ENCODE measurements at regions not wholly inside any gene's neighbourhood (a gene's known extent, or its start where the extent isn't known, plus 50 kb on each side); places are given as distances from the start of the nearest gene placed in this dataset.

- no peak overlapping the region for H3K4me2 ChIP-seq (ENCODE audit: unreplicated experiment)
- H3K9me2 ChIP-seq (ENCODE audit: insufficient read depth) = no peaks in the 10 kb centered on the region
- no peak for TF ChIP-seq EZH2phosphoT487 (IDR thresholded peaks at IDR 0.05; ENCODE audit: insufficient read depth, low read depth)
- TF ChIP-seq EZH2 (IDR thresholded peaks at IDR 0.05; ENCODE audit: insufficient read depth, poor library complexity, severe bottlenecking) = no peak
- in situ Hi-C loops (cut with MboI) = no loop called here
- no peak overlapping the region for H3K9ac ChIP-seq
- no peaks in the 10 kb centered on the region for H3K36me3 ChIP-seq (ENCODE audit: low read depth)
- H3F3A ChIP-seq (ENCODE audit: insufficient read depth) = no peaks in the 10 kb centered on the region
- DNase-seq = no peak
- H3K79me2 ChIP-seq (ENCODE audit: insufficient read depth) = no peaks in the 10 kb centered on the region
- no peaks in the 10 kb centered on the region for H3K27me3 ChIP-seq (replicated peaks; ENCODE audit: insufficient read depth)
- H3K27ac ChIP-seq = no peak overlapping the region
- WGBS, 2 experiments (ENCODE audit: low coverage in 1 of 2, low lambda C conversion rate in 2 of 2, missing lambda C conversion rate in 2 of 2) = 40 to 49% methylated on average over 2 of the region's 2 CpGs
- H3K9me3 ChIP-seq (ENCODE audit: low read depth) = no peaks in the 10 kb centered on the region
- H4K20me1 ChIP-seq (ENCODE audit: insufficient read depth) = no peaks in the 10 kb centered on the region
- H2AFZ ChIP-seq = no peak overlapping the region
- no peaks in the 10 kb centered on the region for H3K4me1 ChIP-seq (ENCODE audit: insufficient read depth)
- H3K4me3 ChIP-seq = no peak overlapping the region
Measured at GRCh38 chr9:115976781-115977180, 176.8 kb upstream of the PAPPA start.

DNA sequence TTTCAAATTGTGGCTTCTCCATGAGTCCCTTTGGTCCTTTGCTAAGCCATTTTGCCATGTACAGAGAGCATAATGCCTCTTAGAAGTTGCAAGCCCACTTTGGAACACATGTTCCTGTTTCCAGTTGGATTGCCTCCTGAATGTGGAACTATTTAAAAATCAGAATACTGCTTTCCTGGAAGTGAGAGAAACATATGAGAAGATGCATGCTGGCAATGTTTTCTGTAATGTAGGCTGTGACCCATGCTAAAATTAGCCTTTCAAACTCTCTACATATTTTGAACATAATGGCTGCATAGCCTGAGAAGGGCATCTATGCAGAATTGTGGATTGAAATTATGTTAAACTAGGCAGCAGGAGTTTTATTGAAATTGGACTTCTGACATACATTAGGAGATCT is 175.5 kb upstream of the PAPPA start:
- TF ChIP-seq EZH2phosphoT487 (IDR thresholded peaks at IDR 0.05; ENCODE audit: insufficient read depth, low read depth) (no peak), EZH2 (IDR thresholded peaks at IDR 0.05; ENCODE audit: insufficient read depth, poor library complexity, severe bottlenecking) (no peak)
- no peak for DNase-seq
- no peaks in the 10 kb centered on the region for H3K4me1 ChIP-seq (ENCODE audit: insufficient read depth)
- no peaks in the 10 kb centered on the region for H3K79me2 ChIP-seq (ENCODE audit: insufficient read depth)
- no peaks in the 10 kb centered on the region for H3F3A ChIP-seq (ENCODE audit: insufficient read depth)
- no peaks in the 10 kb centered on the region for H3K27me3 ChIP-seq (replicated peaks; ENCODE audit: insufficient read depth)
- in situ Hi-C loops (cut with MboI) = no loop called here
- no peaks in the 10 kb centered on the region for H3K36me3 ChIP-seq (ENCODE audit: low read depth)
- no peak overlapping the region for H3K27ac ChIP-seq
- no peak overlapping the region for H2AFZ ChIP-seq
- H3K9ac ChIP-seq = no peak overlapping the region
- H3K4me2 ChIP-seq (ENCODE audit: unreplicated experiment) = no peak overlapping the region
- no peaks in the 10 kb centered on the region for H3K9me3 ChIP-seq (ENCODE audit: low read depth)
- no peaks in the 10 kb centered on the region for H3K9me2 ChIP-seq (ENCODE audit: insufficient read depth)
- H4K20me1 ChIP-seq (ENCODE audit: insufficient read depth) = no peaks in the 10 kb centered on the region
- H3K4me3 ChIP-seq = no peak overlapping the region

- WGBS, 2 experiments (ENCODE audit: low coverage in 1 of 2, low lambda C conversion rate in 2 of 2, missing lambda C conversion rate in 2 of 2) = 18 to 30% methylated on average over 3 of the region's 3 CpGs
Measured at GRCh38 chr9:115978659-115979096, 174.9 kb upstream of the PAPPA start.

DNA sequence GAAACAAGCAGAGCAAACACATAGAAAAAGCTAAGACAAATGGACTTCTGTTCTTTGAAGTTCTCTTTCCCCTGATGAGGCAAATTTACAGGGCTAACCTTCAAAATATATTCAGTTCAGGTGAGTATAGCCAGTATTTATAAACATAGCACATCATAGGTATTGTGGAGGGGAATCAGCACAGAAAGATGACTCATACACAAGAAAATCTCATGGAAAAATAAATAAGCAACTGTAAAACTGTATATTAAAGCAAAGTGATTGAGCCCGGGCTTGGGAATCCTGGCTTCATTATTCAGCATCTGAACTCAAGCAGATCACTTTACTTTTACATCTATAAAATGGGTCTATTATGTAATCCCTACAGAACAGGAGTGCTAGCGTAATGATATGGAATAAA is 173.5 kb upstream of the PAPPA start:
- Histone ChIP-seq H3K4me2 (ENCODE audit: unreplicated experiment) (no peak overlapping the region), H3K27ac (no peak overlapping the region), H3K36me3 (ENCODE audit: low read depth) (no peaks in the 10 kb centered on the region), H3F3A (ENCODE audit: insufficient read depth) (no peaks in the 10 kb centered on the region), H3K9me3 (ENCODE audit: low read depth) (no peaks in the 10 kb centered on the region), H3K4me1 (ENCODE audit: insufficient read depth) (no peaks in the 10 kb centered on the region), H3K9ac (no peak overlapping the region), H3K79me2 (ENCODE audit: insufficient read depth) (no peaks in the 10 kb centered on the region), H3K9me2 (ENCODE audit: insufficient read depth) (no peaks in the 10 kb centered on the region), H2AFZ (no peak overlapping the region), H4K20me1 (ENCODE audit: insufficient read depth) (no peaks in the 10 kb centered on the region), H3K27me3 (replicated peaks; ENCODE audit: insufficient read depth) (no peaks in the 10 kb centered on the region), H3K4me3 (no peak overlapping the region)
- no peak for TF ChIP-seq EZH2 (IDR thresholded peaks at IDR 0.05; ENCODE audit: insufficient read depth, poor library complexity, severe bottlenecking)
- no peak for TF ChIP-seq EZH2phosphoT487 (IDR thresholded peaks at IDR 0.05; ENCODE audit: insufficient read depth, low read depth)
- DNase-seq = no peak
- in situ Hi-C loops (cut with MboI) = no loop called here
- 97 to 98% methylated on average over 2 of the region's 2 CpGs for WGBS, 2 experiments (ENCODE audit: low coverage in 1 of 2, low lambda C conversion rate in 2 of 2, missing lambda C conversion rate in 2 of 2)

More at GRCh38 chr9:115978659-115979096, 174.9 kb upstream of the PAPPA start:
- Histone ChIP-seq H3K79me2 (ENCODE audit: insufficient read depth) (no peaks in the 10 kb centered on the region), H3F3A (ENCODE audit: insufficient read depth) (no peaks in the 10 kb centered on the region), H3K27ac (no peak overlapping the region), H3K36me3 (ENCODE audit: low read depth) (no peaks in the 10 kb centered on the region), H3K4me1 (ENCODE audit: insufficient read depth) (no peaks in the 10 kb centered on the region), H4K20me1 (ENCODE audit: insufficient read depth) (no peaks in the 10 kb centered on the region), H3K9ac (no peak overlapping the region), H3K9me2 (ENCODE audit: insufficient read depth) (no peaks in the 10 kb centered on the region), H3K27me3 (replicated peaks; ENCODE audit: insufficient read depth) (no peaks in the 10 kb centered on the region), H3K4me3 (no peak overlapping the region), H2AFZ (no peak overlapping the region), H3K9me3 (ENCODE audit: low read depth) (no peaks in the 10 kb centered on the region), H3K4me2 (ENCODE audit: unreplicated experiment) (no peak overlapping the region)
- no peak for DNase-seq
- in situ Hi-C loops (cut with MboI) = no loop called here
- no peak for TF ChIP-seq EZH2phosphoT487 (IDR thresholded peaks at IDR 0.05; ENCODE audit: insufficient read depth, low read depth)
- TF ChIP-seq EZH2 (IDR thresholded peaks at IDR 0.05; ENCODE audit: insufficient read depth, poor library complexity, severe bottlenecking) = no peak

- no peak for DNase-seq
- no peaks in the 10 kb centered on the region for H3K9me3 ChIP-seq (ENCODE audit: low read depth)
- H3K27me3 ChIP-seq (replicated peaks; ENCODE audit: insufficient read depth) = no peaks in the 10 kb centered on the region
- no peaks in the 10 kb centered on the region for H4K20me1 ChIP-seq (ENCODE audit: insufficient read depth)
- in situ Hi-C loops (cut with MboI) = no loop called here
- no peak overlapping the region for H3K27ac ChIP-seq
- H3K4me2 ChIP-seq (ENCODE audit: unreplicated experiment) = no peak overlapping the region
- H3F3A ChIP-seq (ENCODE audit: insufficient read depth) = 0 out of 2 replicates have a peak, but pooled peaks cover 1% of the 10 kb centered on the region
- no peak overlapping the region for H3K4me3 ChIP-seq
- H3K36me3 ChIP-seq (ENCODE audit: low read depth) = no peaks in the 10 kb centered on the region
- no peak overlapping the region for H3K9ac ChIP-seq
- H3K9me2 ChIP-seq (ENCODE audit: insufficient read depth) = no peaks in the 10 kb centered on the region
- H2AFZ ChIP-seq = no peak overlapping the region
- TF ChIP-seq EZH2phosphoT487 (IDR thresholded peaks at IDR 0.05; ENCODE audit: insufficient read depth, low read depth) = no peak
- TF ChIP-seq EZH2 (IDR thresholded peaks at IDR 0.05; ENCODE audit: insufficient read depth, poor library complexity, severe bottlenecking) = no peak
- H3K4me1 ChIP-seq (ENCODE audit: insufficient read depth) = no peaks in the 10 kb centered on the region
- no peaks in the 10 kb centered on the region for H3K79me2 ChIP-seq (ENCODE audit: insufficient read depth)
- WGBS, 2 experiments (ENCODE audit: low coverage in 1 of 2, low lambda C conversion rate in 2 of 2, missing lambda C conversion rate in 2 of 2) = 85 to 86% methylated on average over 1 of the region's 1 CpG
Measured at GRCh38 chr9:115980502-115980901, 173.1 kb upstream of the PAPPA start.
